SK-N-MC (cell line): ENCODE measurements at regions not wholly inside any gene's neighbourhood (a gene's known extent, or its start where the extent isn't known, plus 50 kb on each side); places are given as distances from the start of the nearest gene placed in this dataset.

Experiments used
- EZH2 ChIP-seq: fragments of 200-600 bp; sonication (generic); IDR thresholded peaks from one replicate; pipeline ENCODE4 v1.6.1; 2017; ENCODE audit warnings: antibody characterized with exemption
- FOXP2 ChIP-seq: optimal IDR thresholded peaks from 2 replicates; pipeline ENCODE3; 2011; ENCODE audit warnings: mild to moderate bottlenecking, moderate library complexity; ENCODE audit not compliant: insufficient read depth; ENCODE audit errors: extremely low read length, control extremely low read depth
- POLR2AphosphoS5 ChIP-seq: IDR thresholded peaks from 2 replicates; pipeline ENCODE4 v1.6.1; 2012; ENCODE audit warnings: mild to moderate bottlenecking, low read depth, low read length, borderline replicate concordance

- TF ChIP-seq EZH2 (no peak), FOXP2 (no peak), POLR2AphosphoS5 (no peak)
These were observed 771.2 kb upstream of the B3GALT2 start for GRCh38 chr1:193957556-193958095.
